Spleen (tissue), 11 donors: ENCODE measurements at regions not wholly inside any gene's neighbourhood (a gene's known extent, or its start where the extent isn't known, plus 50 kb on each side); places are given as distances from the start of the nearest gene placed in this dataset.

Experiments
- DNase-seq: peaks from one replicate; pipeline ENCODE4 v3.0.0-alpha.2; 2020
- H3K27ac ChIP-seq, 8 donors: fragments of 200-600 bp; sonication (generic) in 7 of 8; 1 replicate in 4 of 8; 2 replicates in 4 of 8; pipeline versions ENCODE4 v1.5.0 to v1.8.0; 2016 to 2021; ENCODE audit warnings: inconsistent platforms in 4 of 8, mild to moderate bottlenecking in 4 of 8, moderate library complexity in 1 of 8
- H3K27me3 ChIP-seq, 7 donors: fragments of 200-600 bp; sonication (generic) in 6 of 7; replicated peaks in 1 of 7; 1 replicate in 4 of 7; 2 replicates in 3 of 7; pipeline versions ENCODE4 v1.5.0 to v1.8.0; 2016 to 2021; ENCODE audit warnings: inconsistent platforms in 3 of 7, mild to moderate bottlenecking in 1 of 7
- H3K36me3 ChIP-seq, 6 donors: fragments of 200-600 bp; sonication (generic) in 5 of 6; 1 replicate in 4 of 6; 2 replicates in 2 of 6; pipeline versions ENCODE4 v1.5.0 to v1.8.0; 2016 to 2021; ENCODE audit warnings: inconsistent platforms in 2 of 6
- H3K4me1 ChIP-seq, 6 donors: fragments of 200-600 bp; sonication (generic) in 5 of 6; 1 replicate in 3 of 6; 2 replicates in 3 of 6; pipeline versions ENCODE4 v1.5.0 to v1.8.0; 2016 to 2021; ENCODE audit warnings: inconsistent platforms in 3 of 6
- H3K4me3 ChIP-seq, 8 donors: fragments of 200-600 bp; sonication (generic) in 7 of 8; 1 replicate in 4 of 8; 2 replicates in 4 of 8; pipeline versions ENCODE4 v1.5.0 to v1.8.0; 2016 to 2021; ENCODE audit warnings: inconsistent platforms in 4 of 8, mild to moderate bottlenecking in 4 of 8, moderate library complexity in 2 of 8
- H3K9me3 ChIP-seq, 8 donors: fragments of 200-600 bp; sonication (generic) in 7 of 8; 1 replicate in 4 of 8; 2 replicates in 4 of 8; pipeline versions ENCODE4 v1.5.0 to v1.8.0; 2016 to 2021; ENCODE audit warnings: inconsistent platforms in 4 of 8
- CTCF ChIP-seq, 11 experiments: fragments of 200-600 bp in 7 of 11; fragments of 450-650 bp in 4 of 11; sonication (generic) in 4 of 11; IDR thresholded peaks in 8 of 11; conservative IDR thresholded peaks in 3 of 11; 1 replicate in 7 of 11; 2 replicates in 4 of 11; pipeline versions ENCODE4 v1.4.0 to v1.8.0; 2016 to 2021; ENCODE audit warnings: antibody characterized with exemption in 11 of 11, inconsistent platforms in 4 of 11, mild to moderate bottlenecking in 1 of 11
- POLR2A ChIP-seq, 3 donors: fragments of 450-650 bp; IDR thresholded peaks; one replicate each; pipeline ENCODE4 v1.5.1; 2017; ENCODE audit warnings: antibody characterized with exemption in 3 of 3, mild to moderate bottlenecking in 1 of 3
- POLR2AphosphoS5 ChIP-seq, 3 donors: sonication (generic); formaldehyde crosslinking; IDR thresholded peaks; one replicate each; pipeline ENCODE4 v1.5.1; 2017; ENCODE audit warnings: antibody characterized with exemption in 3 of 3
- WGBS, 5 donors: extraction: QIAGEN DNeasy Blood & Tissue Kit in 3 of 5; methylation state at CpG; one replicate each; pipeline versions ENCODE4 v1.1.5 to v1.1.7; 2013 to 2018; 5-methylcytosine and 5-hydroxymethylcytosine counted together
- intact Hi-C: fragments of 100-400 bp; cut with DNase I; formaldehyde crosslinking; loops from one replicate; pipeline ENCODE4 v1.15.0; 2023; ENCODE audit warnings: low total_unique reads
- donor health status: healthy with polysubstance abuse.
- donor health status: DM: no; HTN: no; CAD: no; lungs with moderate emphysema.
- donor health status: DM: no; HTN: no; CAD: no.
- donor health status: Bipolar disorder and iron deficiency.
- donor health status: healthy.
- donor health status: DM: no; HTN: no; CAD: no.
- donor health status: DM: yes; HTN: yes; CAD: no.

- intact Hi-C loops: no loop called here
- no peaks in the 10 kb centered on the region for H3K27me3 ChIP-seq
- no peak for DNase-seq
- no peaks in the 10 kb centered on the region for H3K9me3 ChIP-seq
- no peak overlapping the region for H3K4me3 ChIP-seq
- H3K27ac ChIP-seq: no peak overlapping the region
- WGBS, 5 donors: 84 to 96% (median 90%) methylated on average over 1 of the region's 1 CpG
- no peak for TF ChIP-seq POLR2AphosphoS5 (IDR thresholded peaks at IDR 0.05)
- TF ChIP-seq CTCF (IDR thresholded peaks at IDR 0.05 in 8 of 11, conservative IDR thresholded peaks at IDR 0.05 in 3 of 11): no peak
- TF ChIP-seq POLR2A (IDR thresholded peaks at IDR 0.05): no peak
- H3K36me3 ChIP-seq: no peaks in the 10 kb centered on the region
- no peaks in the 10 kb centered on the region for H3K4me1 ChIP-seq
These were observed 460.2 kb downstream of the GBE1 start for GRCh38 chr3:81301230-81301629.

- Histone ChIP-seq H3K4me1 (no peaks in the 10 kb centered on the region), H3K36me3 (no peaks in the 10 kb centered on the region), H3K9me3 (no peaks in the 10 kb centered on the region), H3K27me3 (no peaks in the 10 kb centered on the region), H3K4me3 (no peak overlapping the region), H3K27ac (no peak overlapping the region)
- no peak for DNase-seq
- TF ChIP-seq CTCF (IDR thresholded peaks at IDR 0.05 in 8 of 11, conservative IDR thresholded peaks at IDR 0.05 in 3 of 11) (no peak), POLR2A (IDR thresholded peaks at IDR 0.05) (no peak), POLR2AphosphoS5 (IDR thresholded peaks at IDR 0.05) (no peak)
- intact Hi-C loops: no loop called here
- 71 to 76% (median 73%) methylated on average over 8 of the region's 8 CpGs for WGBS, 5 donors
These were observed 461.0 kb downstream of the GBE1 start for GRCh38 chr3:81300324-81300927.

GRCh38 chr3:81299481-81299880, 462.0 kb downstream of the GBE1 start:
- Histone ChIP-seq H3K9me3 (no peaks in the 10 kb centered on the region), H3K36me3 (no peaks in the 10 kb centered on the region), H3K4me3 (no peak overlapping the region), H3K27ac (no peak overlapping the region), H3K27me3 (no peaks in the 10 kb centered on the region), H3K4me1 (no peaks in the 10 kb centered on the region)
- intact Hi-C loops: no loop called here
- WGBS, 5 donors: 81 to 94% (median 89%) methylated on average over 3 of the region's 3 CpGs
- DNase-seq: no peak
- no peak for TF ChIP-seq POLR2AphosphoS5 (IDR thresholded peaks at IDR 0.05)
- TF ChIP-seq POLR2A (IDR thresholded peaks at IDR 0.05): no peak
- no peak for TF ChIP-seq CTCF (IDR thresholded peaks at IDR 0.05 in 8 of 11, conservative IDR thresholded peaks at IDR 0.05 in 3 of 11)

- Histone ChIP-seq H3K4me3 (no peak overlapping the region), H3K36me3 (no peaks in the 10 kb centered on the region), H3K27ac (no peak overlapping the region), H3K4me1 (no peaks in the 10 kb centered on the region), H3K27me3 (no peaks in the 10 kb centered on the region), H3K9me3 (no peaks in the 10 kb centered on the region)
- TF ChIP-seq POLR2A (IDR thresholded peaks at IDR 0.05): no peak
- TF ChIP-seq CTCF (IDR thresholded peaks at IDR 0.05 in 8 of 11, conservative IDR thresholded peaks at IDR 0.05 in 3 of 11): no peak
- no peak for TF ChIP-seq POLR2AphosphoS5 (IDR thresholded peaks at IDR 0.05)
- WGBS, 5 donors: 75 to 96% (median 95%) methylated on average over 1 of the region's 1 CpG
- DNase-seq: no peak
- intact Hi-C loops: no loop called here
These were observed 465.4 kb downstream of the GBE1 start for GRCh38 chr3:81295906-81296577.
